ENCODE measurements at regions not wholly inside any gene's neighbourhood (a gene's known extent, or its start where the extent isn't known, plus 50 kb on each side); places are given as distances from the start of the nearest gene placed in this dataset.

- TF ChIP-seq CTCF (conservative IDR thresholded peaks at IDR 0.05; ENCODE audit: low read length) = no peak
- no peak overlapping the region for H3K4me3 ChIP-seq (ENCODE audit: low read length)
- DNase-seq (ENCODE audit: low read depth) = no peak
Observed at GRCh38 chrX:99909946-99910345, 500.1 kb downstream of the PCDH19 start.

GRCh38 chrX:99901091-99901490 lies 509.0 kb downstream of the PCDH19 start:
- DNase-seq (ENCODE audit: low read depth) = no peak
- H3K4me3 ChIP-seq (ENCODE audit: low read length) = no peak overlapping the region
- TF ChIP-seq CTCF (conservative IDR thresholded peaks at IDR 0.05; ENCODE audit: low read length) = no peak

- no peak for DNase-seq (ENCODE audit: low read depth)
- TF ChIP-seq CTCF (conservative IDR thresholded peaks at IDR 0.05; ENCODE audit: low read length) = no peak
Observed at GRCh38 chrX:99887918-99888317, 522.2 kb downstream of the PCDH19 start.

GRCh38 chrX:99857455-99857854 lies 552.6 kb downstream of the PCDH19 start:
- 0 out of 2 replicates have a peak, but pooled peaks have one; percentile 5 for TF ChIP-seq CTCF (conservative IDR thresholded peaks at IDR 0.05; ENCODE audit: low read length)
- DNase-seq (ENCODE audit: low read depth) = no peak
- H3K4me3 ChIP-seq (ENCODE audit: low read length) = no peak overlapping the region

More at GRCh38 chrX:99887918-99888317, 522.2 kb downstream of the PCDH19 start:
- no peak overlapping the region for H3K4me3 ChIP-seq (ENCODE audit: low read length)

GRCh38 chrX:99833821-99834220 lies 576.3 kb downstream of the PCDH19 start:
- no peak for TF ChIP-seq CTCF (conservative IDR thresholded peaks at IDR 0.05; ENCODE audit: low read length)
- no peak for DNase-seq (ENCODE audit: low read depth)
- H3K4me3 ChIP-seq (ENCODE audit: low read length) = no peak overlapping the region

GRCh38 chrX:99820197-99820596 lies 589.9 kb downstream of the PCDH19 start:
- TF ChIP-seq CTCF (conservative IDR thresholded peaks at IDR 0.05; ENCODE audit: low read length) = no peak
- no peak for DNase-seq (ENCODE audit: low read depth)
- no peak overlapping the region for H3K4me3 ChIP-seq (ENCODE audit: low read length)

- H3K4me3 ChIP-seq (ENCODE audit: low read length) = no peak overlapping the region
- TF ChIP-seq CTCF (conservative IDR thresholded peaks at IDR 0.05; ENCODE audit: low read length) = no peak
- DNase-seq (ENCODE audit: low read depth) = no peak
Observed at GRCh38 chrX:99800016-99800415, 610.1 kb downstream of the PCDH19 start.

Measured in AG10803 (cell line).